ENCODE measurements at regions not wholly inside any gene's neighbourhood (a gene's known extent, or its start where the extent isn't known, plus 50 kb on each side); places are given as distances from the start of the nearest gene placed in this dataset.

DNA sequence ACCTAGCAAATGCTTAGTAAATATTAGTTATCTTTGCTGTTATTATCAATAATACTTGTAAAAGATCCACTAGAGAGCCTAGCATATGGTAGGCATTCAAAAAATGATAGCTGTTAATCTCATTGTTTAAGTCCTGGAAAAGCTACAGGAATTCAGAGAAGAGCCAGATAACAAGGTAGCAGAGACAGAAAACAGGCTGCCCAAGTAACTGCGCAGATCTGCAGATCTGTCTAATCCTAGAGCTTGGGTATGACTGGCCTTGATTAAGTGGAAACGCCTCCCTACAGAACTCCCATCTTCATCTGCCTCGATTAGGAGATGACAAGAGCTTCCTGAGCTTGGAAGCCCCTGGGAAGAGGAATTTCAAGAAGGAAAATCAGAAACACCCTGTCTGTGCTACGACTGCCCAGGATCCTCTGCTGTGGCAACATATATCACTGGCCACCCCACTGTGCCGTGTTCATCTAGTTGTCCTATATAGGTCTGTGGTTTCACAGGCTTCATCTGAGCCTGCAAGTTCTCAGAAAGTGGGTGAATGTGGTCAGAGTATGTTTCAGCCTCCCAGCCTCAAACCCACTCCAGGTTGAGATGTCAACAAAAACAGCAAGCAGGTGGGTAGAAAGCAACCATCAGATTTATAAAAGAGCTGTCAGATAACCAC, 151.5 kb upstream of the PKDCC start:
- no TSS peak for BruUV-seq (replicated peaks)
- peak; percentile 86 for ATAC-seq
- H3K79me2 ChIP-seq (ENCODE audit: control insufficient read depth, insufficient read depth, low read length): no peaks in the 10 kb centered on the region
- no peaks in the 10 kb centered on the region for H4K20me1 ChIP-seq (ENCODE audit: control insufficient read depth, insufficient read depth)
- no peak overlapping the region for H2AFZ ChIP-seq (ENCODE audit: control insufficient read depth, low read depth, low read length)
- H3K9ac ChIP-seq (ENCODE audit: control insufficient read depth, insufficient read depth, low read length): no peak overlapping the region
- ChIA-PET SMC1A (ENCODE audit: uncharacterized antibody, unreplicated experiment) (interaction anchor here (1.4 to 1.8 kb wide), 2 partner anchors 10 to 23 kb away, joined by 4 read pairs; no protein-coding TSS in a partner anchor), RAD21 (ENCODE audit: unreplicated experiment) (no interaction called here), POLR2A (no interaction called here), CTCF (no interaction called here)
- no peaks in the 10 kb centered on the region for H3K36me3 ChIP-seq (ENCODE audit: control insufficient read depth in 2 of 2, insufficient read depth in 2 of 2, low read length in 1 of 2)
- peaks cover 6% of the 10 kb centered on the region for H3K4me1 ChIP-seq (ENCODE audit: control insufficient read depth, insufficient read depth, low read length)
- peak; percentile 94 for TF ChIP-seq RUNX3 (IDR thresholded peaks at IDR 0.05; ENCODE audit: low read length)
- TF ChIP-seq SIX5 (IDR thresholded peaks at IDR 0.05; ENCODE audit: low read depth, low read length, severe bottlenecking): no peak
- TF ChIP-seq NFIC (IDR thresholded peaks at IDR 0.05; ENCODE audit: low read depth, low read length): peak; percentile 35; the same call in 1 of the 2 replicates
- no peak for TF ChIP-seq MYB (IDR thresholded peaks at IDR 0.05; ENCODE audit: borderline replicate concordance, low read depth, low read length)
- TF ChIP-seq MEF2A (IDR thresholded peaks at IDR 0.05; ENCODE audit: insufficient read depth, low read depth, low read length): 0 out of 2 replicates have a peak, but pooled peaks have one; percentile 10
- TF ChIP-seq IKZF1 (conservative IDR thresholded peaks at IDR 0.05): 0 out of 2 replicates have a peak, but pooled peaks have one; percentile 23
- TF ChIP-seq IKZF2 (IDR thresholded peaks at IDR 0.05): 0 out of 4 replicates have a peak, but pooled peaks of 1 of the 2 experiments have one; percentile 17
- no peak for TF ChIP-seq HDAC2 (IDR thresholded peaks at IDR 0.05)
- TF ChIP-seq, protein P1, sequence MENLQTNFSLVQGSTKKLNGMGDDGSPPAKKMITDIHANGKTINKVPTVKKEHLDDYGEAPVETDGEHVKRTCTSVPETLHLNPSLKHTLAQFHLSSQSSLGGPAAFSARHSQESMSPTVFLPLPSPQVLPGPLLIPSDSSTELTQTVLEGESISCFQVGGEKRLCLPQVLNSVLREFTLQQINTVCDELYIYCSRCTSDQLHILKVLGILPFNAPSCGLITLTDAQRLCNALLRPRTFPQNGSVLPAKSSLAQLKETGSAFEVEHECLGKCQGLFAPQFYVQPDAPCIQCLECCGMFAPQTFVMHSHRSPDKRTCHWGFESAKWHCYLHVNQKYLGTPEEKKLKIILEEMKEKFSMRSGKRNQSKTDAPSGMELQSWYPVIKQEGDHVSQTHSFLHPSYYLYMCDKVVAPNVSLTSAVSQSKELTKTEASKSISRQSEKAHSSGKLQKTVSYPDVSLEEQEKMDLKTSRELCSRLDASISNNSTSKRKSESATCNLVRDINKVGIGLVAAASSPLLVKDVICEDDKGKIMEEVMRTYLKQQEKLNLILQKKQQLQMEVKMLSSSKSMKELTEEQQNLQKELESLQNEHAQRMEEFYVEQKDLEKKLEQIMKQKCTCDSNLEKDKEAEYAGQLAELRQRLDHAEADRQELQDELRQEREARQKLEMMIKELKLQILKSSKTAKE (IDR thresholded peaks at IDR 0.05; ENCODE audit: low read depth, poor library complexity, severe bottlenecking): no peak
- no peak for TF ChIP-seq TCF12 (IDR thresholded peaks at IDR 0.05; ENCODE audit: low read depth, low read length)
- TF ChIP-seq CREM (IDR thresholded peaks at IDR 0.05; ENCODE audit: low read depth): 0 out of 2 replicates have a peak, but pooled peaks have one; percentile 15
- TF ChIP-seq FOS (IDR thresholded peaks at IDR 0.05; ENCODE audit: borderline replicate concordance, extremely low read depth, insufficient read length): no peak
- TF ChIP-seq, protein P2, sequence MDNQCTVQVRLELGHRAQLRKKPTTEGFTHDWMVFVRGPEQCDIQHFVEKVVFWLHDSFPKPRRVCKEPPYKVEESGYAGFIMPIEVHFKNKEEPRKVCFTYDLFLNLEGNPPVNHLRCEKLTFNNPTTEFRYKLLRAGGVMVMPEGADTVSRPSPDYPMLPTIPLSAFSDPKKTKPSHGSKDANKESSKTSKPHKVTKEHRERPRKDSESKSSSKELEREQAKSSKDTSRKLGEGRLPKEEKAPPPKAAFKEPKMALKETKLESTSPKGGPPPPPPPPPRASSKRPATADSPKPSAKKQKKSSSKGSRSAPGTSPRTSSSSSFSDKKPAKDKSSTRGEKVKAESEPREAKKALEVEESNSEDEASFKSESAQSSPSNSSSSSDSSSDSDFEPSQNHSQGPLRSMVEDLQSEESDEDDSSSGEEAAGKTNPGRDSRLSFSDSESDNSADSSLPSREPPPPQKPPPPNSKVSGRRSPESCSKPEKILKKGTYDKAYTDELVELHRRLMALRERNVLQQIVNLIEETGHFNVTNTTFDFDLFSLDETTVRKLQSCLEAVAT (IDR thresholded peaks at IDR 0.05): 0 out of 2 replicates have a peak, but pooled peaks have one; percentile 22
- TF ChIP-seq CBFB (IDR thresholded peaks at IDR 0.05; ENCODE audit: low read depth): peak; percentile 46; the same call in 1 of the 2 replicates
- TF ChIP-seq TBL1XR1 (IDR thresholded peaks at IDR 0.05; ENCODE audit: low read depth, low read length): 0 out of 2 replicates have a peak, but pooled peaks have one; percentile 24
- TF ChIP-seq, protein P3, sequence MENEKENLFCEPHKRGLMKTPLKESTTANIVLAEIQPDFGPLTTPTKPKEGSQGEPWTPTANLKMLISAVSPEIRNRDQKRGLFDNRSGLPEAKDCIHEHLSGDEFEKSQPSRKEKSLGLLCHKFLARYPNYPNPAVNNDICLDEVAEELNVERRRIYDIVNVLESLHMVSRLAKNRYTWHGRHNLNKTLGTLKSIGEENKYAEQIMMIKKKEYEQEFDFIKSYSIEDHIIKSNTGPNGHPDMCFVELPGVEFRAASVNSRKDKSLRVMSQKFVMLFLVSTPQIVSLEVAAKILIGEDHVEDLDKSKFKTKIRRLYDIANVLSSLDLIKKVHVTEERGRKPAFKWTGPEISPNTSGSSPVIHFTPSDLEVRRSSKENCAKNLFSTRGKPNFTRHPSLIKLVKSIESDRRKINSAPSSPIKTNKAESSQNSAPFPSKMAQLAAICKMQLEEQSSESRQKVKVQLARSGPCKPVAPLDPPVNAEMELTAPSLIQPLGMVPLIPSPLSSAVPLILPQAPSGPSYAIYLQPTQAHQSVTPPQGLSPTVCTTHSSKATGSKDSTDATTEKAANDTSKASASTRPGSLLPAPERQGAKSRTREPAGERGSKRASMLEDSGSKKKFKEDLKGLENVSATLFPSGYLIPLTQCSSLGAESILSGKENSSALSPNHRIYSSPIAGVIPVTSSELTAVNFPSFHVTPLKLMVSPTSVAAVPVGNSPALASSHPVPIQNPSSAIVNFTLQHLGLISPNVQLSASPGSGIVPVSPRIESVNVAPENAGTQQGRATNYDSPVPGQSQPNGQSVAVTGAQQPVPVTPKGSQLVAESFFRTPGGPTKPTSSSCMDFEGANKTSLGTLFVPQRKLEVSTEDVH (IDR thresholded peaks at IDR 0.05; ENCODE audit: low read depth, partially characterized antibody): no peak
- peak; percentile 43; the same call in 1 of the 2 replicates for TF ChIP-seq PAX5 (IDR thresholded peaks at IDR 0.05; ENCODE audit: borderline replicate concordance, low read depth, low read length)
- no peaks in the 10 kb centered on the region for H3K9me3 ChIP-seq (replicated peaks; ENCODE audit: control insufficient read depth, insufficient read depth, low read length)
- H3K27me3 ChIP-seq (replicated peaks in 1 of 2; ENCODE audit: control insufficient read depth in 2 of 2, insufficient read depth in 2 of 2, low read length in 1 of 2): no peaks in the 10 kb centered on the region; a peak in 1 of 4 replicates
- WGBS (ENCODE audit: insufficient coverage, insufficient replicate concordance, low lambda C conversion rate, missing lambda C conversion rate): 15% methylated on average over 5 of the region's 5 CpGs
- DNase-seq (ENCODE audit: low read depth, low spot score): peak; percentile 53
- H3K4me3 ChIP-seq: no peak overlapping the region
- in situ Hi-C loops (cut with MboI) (no loop called here), intact Hi-C loops (cut with micrococcal nuclease; ENCODE audit: unreplicated experiment) (no loop called here)
- FAIRE-seq: peak; percentile 73
- H3K27ac ChIP-seq (ENCODE audit: control insufficient read depth, insufficient read depth): no peak overlapping the region
- peak overlapping the region; percentile 41 for H3K4me2 ChIP-seq (ENCODE audit: control insufficient read depth, insufficient read depth)

All from GM12878 (cell line).